K562 (cell line): ENCODE measurements at regions not wholly inside any gene's neighbourhood (a gene's known extent, or its start where the extent isn't known, plus 50 kb on each side); places are given as distances from the start of the nearest gene placed in this dataset.

Experiments
- EZH2 ChIP-seq: IDR thresholded peaks from 2 replicates; pipeline ENCODE4 v1.6.1; 2012; ENCODE audit warnings: low read depth, mild to moderate bottlenecking, inconsistent platforms, low read length, borderline replicate concordance
- SPI1 ChIP-seq: IDR thresholded peaks from 2 replicates; pipeline ENCODE4 v1.6.1; 2011; ENCODE audit warnings: low read depth, low read length, control low read depth, borderline replicate concordance
- ZNF274 ChIP-seq: IDR thresholded peaks from 2 replicates; pipeline ENCODE4 v1.6.1; 2011; ENCODE audit warnings: low read depth, mild to moderate bottlenecking, low read length, moderate library complexity, borderline replicate concordance
- TF ChIP-seq, protein P1 (sequence below): IDR thresholded peaks from 2 replicates; pipeline ENCODE4 v1.6.1; 2014; ENCODE audit warnings: antibody characterized with exemption

DNA sequence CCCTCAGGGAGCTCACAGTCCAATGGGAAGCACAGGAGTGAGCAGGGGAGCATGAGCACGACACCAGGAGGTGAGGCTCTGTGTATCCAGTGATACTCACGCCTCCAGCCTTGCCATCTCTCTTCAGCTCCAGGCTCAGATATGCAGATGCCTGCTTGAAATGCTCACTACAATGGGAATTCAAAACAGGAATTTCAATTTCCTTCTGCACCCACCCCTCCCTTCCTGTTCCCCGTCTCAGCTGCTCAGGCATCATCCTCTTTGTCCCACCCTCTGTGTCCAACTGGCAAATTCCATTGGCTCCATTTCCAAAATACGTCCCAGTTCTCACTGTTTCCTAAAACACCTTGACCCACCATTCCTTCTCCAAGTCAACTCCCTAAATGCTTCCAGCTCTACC lies 58.9 kb downstream of the FBXO2 start:
- TF ChIP-seq, protein P1, sequence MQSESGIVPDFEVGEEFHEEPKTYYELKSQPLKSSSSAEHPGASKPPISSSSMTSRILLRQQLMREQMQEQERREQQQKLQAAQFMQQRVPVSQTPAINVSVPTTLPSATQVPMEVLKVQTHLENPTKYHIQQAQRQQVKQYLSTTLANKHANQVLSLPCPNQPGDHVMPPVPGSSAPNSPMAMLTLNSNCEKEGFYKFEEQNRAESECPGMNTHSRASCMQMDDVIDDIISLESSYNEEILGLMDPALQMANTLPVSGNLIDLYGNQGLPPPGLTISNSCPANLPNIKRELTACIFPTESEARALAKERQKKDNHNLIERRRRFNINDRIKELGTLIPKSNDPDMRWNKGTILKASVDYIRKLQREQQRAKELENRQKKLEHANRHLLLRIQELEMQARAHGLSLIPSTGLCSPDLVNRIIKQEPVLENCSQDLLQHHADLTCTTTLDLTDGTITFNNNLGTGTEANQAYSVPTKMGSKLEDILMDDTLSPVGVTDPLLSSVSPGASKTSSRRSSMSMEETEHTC: no peak
- TF ChIP-seq EZH2 (no peak), SPI1 (no peak), ZNF274 (no peak)
